Brain microvascular endothelial cell (primary cell): ENCODE measurements at regions not wholly inside any gene's neighbourhood (a gene's known extent, or its start where the extent isn't known, plus 50 kb on each side); places are given as distances from the start of the nearest gene placed in this dataset.

ENCODE experiments used
- DNase-seq: peaks from one replicate; pipeline ENCODE4 v3.0.0-alpha.2; 2020
- H3K27ac ChIP-seq: fragments of 250-450 bp; sonication (Bioruptor Pico); 2 replicates; pipeline ENCODE4 v1.5.1; 2020; ENCODE audit warnings: mild to moderate bottlenecking, moderate library complexity
- H3K27me3 ChIP-seq: fragments of 250-450 bp; sonication (Bioruptor Pico); replicated peaks from 2 replicates; pipeline ENCODE4 v1.5.1; 2020; ENCODE audit warnings: mild to moderate bottlenecking
- H3K36me3 ChIP-seq: fragments of 250-450 bp; sonication (Bioruptor Pico); replicated peaks from 2 replicates; pipeline ENCODE4 v1.5.1; 2020; ENCODE audit warnings: mild to moderate bottlenecking
- H3K4me3 ChIP-seq: 2 replicates; pipeline ENCODE4 v1.5.1; 2011; ENCODE audit warnings: low read depth, mild to moderate bottlenecking, control low read depth, low read length, moderate library complexity
- in situ Hi-C: cut with HindIII; loops from 2 replicates; pipeline ENCODE4 v1.10.0; 2017; ENCODE audit warnings: low sequenced_read_pairs, low pct_ligation_motif_present
- TF ChIP-seq, protein P1 (sequence below): IDR thresholded peaks from 2 replicates; pipeline ENCODE4 v1.5.1; 2011; ENCODE audit warnings: low read depth, mild to moderate bottlenecking, moderate library complexity, low read length, control low read depth, inconsistent platforms; ENCODE audit errors: missing control alignments

DNA sequence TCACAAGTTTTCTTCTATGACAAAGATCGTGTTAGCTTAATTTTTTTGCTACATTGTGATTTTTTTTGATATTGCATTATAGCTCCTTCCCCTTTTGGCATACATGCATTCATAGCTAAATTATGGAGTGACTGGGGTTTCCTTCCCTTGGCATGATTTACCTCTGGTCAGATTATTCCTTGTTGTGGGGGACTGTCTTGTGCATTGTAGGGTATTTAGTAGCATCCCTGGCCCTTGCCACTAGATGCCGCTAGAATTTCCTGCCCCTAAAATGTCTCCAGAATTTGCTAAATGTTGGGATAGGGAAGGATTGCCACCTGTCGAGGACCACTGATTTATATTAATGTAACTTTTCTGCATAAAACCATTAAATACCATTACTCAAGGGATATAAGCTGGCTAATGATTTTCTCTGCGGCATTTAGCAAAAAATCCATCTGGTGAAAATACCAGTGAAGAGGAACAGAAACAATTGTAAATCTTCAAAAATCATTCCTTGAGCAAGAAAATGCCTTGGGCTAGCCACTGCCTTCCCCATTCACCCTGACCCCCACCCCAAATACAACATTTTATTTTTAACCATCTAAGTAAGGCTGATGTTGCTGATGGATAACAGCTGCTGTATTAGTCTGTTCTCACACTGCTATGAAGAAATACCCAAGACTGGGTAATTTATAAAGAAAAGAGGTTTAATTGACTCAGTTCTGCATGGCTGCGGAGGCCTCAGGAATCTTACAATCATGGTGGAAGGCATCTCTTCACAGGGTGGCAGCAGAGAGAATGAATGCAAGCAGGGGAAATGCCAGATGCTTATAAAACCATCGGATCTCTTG is 195.2 kb downstream of the MAP2K6 start:
- DNase-seq, result peak; percentile 33
- in situ Hi-C loops, result no loop called here
- H3K27ac ChIP-seq, result peak overlapping the region; percentile 86
- H3K4me3 ChIP-seq, result no peak overlapping the region
- TF ChIP-seq, protein P1, sequence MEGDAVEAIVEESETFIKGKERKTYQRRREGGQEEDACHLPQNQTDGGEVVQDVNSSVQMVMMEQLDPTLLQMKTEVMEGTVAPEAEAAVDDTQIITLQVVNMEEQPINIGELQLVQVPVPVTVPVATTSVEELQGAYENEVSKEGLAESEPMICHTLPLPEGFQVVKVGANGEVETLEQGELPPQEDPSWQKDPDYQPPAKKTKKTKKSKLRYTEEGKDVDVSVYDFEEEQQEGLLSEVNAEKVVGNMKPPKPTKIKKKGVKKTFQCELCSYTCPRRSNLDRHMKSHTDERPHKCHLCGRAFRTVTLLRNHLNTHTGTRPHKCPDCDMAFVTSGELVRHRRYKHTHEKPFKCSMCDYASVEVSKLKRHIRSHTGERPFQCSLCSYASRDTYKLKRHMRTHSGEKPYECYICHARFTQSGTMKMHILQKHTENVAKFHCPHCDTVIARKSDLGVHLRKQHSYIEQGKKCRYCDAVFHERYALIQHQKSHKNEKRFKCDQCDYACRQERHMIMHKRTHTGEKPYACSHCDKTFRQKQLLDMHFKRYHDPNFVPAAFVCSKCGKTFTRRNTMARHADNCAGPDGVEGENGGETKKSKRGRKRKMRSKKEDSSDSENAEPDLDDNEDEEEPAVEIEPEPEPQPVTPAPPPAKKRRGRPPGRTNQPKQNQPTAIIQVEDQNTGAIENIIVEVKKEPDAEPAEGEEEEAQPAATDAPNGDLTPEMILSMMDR, result peak; percentile 84
- no peaks in the 10 kb centered on the region for H3K36me3 ChIP-seq
- H3K27me3 ChIP-seq, result no peaks in the 10 kb centered on the region

GRCh38 chr17:69620363-69620762 is 205.9 kb downstream of the MAP2K6 start:
- no peak for DNase-seq
- no peak overlapping the region for H3K27ac ChIP-seq
- H3K36me3 ChIP-seq, result no peaks in the 10 kb centered on the region
- TF ChIP-seq, protein P1, result no peak
- no peaks in the 10 kb centered on the region for H3K27me3 ChIP-seq
- in situ Hi-C loops, result no loop called here
- H3K4me3 ChIP-seq, result no peak overlapping the region

- H3K36me3 ChIP-seq, result no peaks in the 10 kb centered on the region
- in situ Hi-C loops, result no loop called here
- no peak for DNase-seq
- TF ChIP-seq, protein P1, result no peak
- H3K4me3 ChIP-seq, result no peak overlapping the region
- no peak overlapping the region for H3K27ac ChIP-seq
- H3K27me3 ChIP-seq, result no peaks in the 10 kb centered on the region
Measured at GRCh38 chr17:69625474-69625873, 211.0 kb downstream of the MAP2K6 start.

DNA sequence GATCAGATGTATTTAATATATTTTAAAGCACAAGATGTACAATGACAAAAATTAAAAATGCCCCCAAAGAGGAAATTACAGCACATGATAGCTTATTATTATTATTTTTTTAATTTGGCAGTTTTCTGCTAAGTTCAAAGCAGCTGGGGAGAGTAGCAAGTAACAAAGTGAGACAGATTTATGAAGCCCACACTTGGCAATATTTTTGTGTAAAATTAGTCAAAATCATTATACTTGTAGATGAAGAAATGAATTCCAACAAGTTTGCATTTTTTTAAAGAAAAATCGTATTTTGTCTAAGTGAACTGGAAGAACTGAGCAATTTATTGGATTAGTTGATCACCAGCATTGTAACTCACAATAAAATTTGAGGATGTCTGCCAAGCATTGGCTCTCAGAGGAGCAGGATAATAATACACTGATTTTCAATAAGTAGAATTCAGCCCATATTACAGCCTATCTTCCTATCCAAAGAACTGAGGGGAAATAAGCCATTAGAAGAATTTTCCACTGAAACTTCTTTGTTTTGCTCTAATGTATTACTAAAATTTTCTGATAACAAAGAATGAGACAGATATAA is 215.6 kb downstream of the MAP2K6 start:
- in situ Hi-C loops, result no loop called here

GRCh38 chr17:69634844-69635243 is 220.3 kb downstream of the MAP2K6 start:
- DNase-seq, result no peak
- H3K27ac ChIP-seq, result no peak overlapping the region
- no peaks in the 10 kb centered on the region for H3K27me3 ChIP-seq

More for the DNA sequence above, 215.6 kb downstream of the MAP2K6 start:
- no peaks in the 10 kb centered on the region for H3K36me3 ChIP-seq
- no peak overlapping the region for H3K4me3 ChIP-seq
- H3K27me3 ChIP-seq, result no peaks in the 10 kb centered on the region
- no peak overlapping the region for H3K27ac ChIP-seq
- TF ChIP-seq, protein P1, result no peak
- no peak for DNase-seq

More at GRCh38 chr17:69634844-69635243, 220.3 kb downstream of the MAP2K6 start:
- Histone ChIP-seq H3K4me3 (no peak overlapping the region), H3K36me3 (no peaks in the 10 kb centered on the region)
- in situ Hi-C loops, result no loop called here
- TF ChIP-seq, protein P1, result no peak
